OCI-LY7 (cell line): ENCODE measurements at regions not wholly inside any gene's neighbourhood (a gene's known extent, or its start where the extent isn't known, plus 50 kb on each side); places are given as distances from the start of the nearest gene placed in this dataset.

Experiments
- EZH2phosphoT487 ChIP-seq: fragments of 200-600 bp; sonication (generic); IDR thresholded peaks from 2 replicates; pipeline ENCODE4 v1.6.1; 2018; ENCODE audit warnings: low read depth, borderline replicate concordance, mild to moderate bottlenecking, mixed run types, antibody characterized with exemption, low read length, moderate library complexity, mixed read lengths
- TF ChIP-seq, protein P1 (sequence below): fragments of 200-600 bp; sonication (generic); conservative IDR thresholded peaks from 2 replicates; pipeline ENCODE4 v1.5.1; 2014; ENCODE audit warnings: mild to moderate bottlenecking, antibody characterized with exemption, low read length, moderate library complexity, mixed read lengths

DNA sequence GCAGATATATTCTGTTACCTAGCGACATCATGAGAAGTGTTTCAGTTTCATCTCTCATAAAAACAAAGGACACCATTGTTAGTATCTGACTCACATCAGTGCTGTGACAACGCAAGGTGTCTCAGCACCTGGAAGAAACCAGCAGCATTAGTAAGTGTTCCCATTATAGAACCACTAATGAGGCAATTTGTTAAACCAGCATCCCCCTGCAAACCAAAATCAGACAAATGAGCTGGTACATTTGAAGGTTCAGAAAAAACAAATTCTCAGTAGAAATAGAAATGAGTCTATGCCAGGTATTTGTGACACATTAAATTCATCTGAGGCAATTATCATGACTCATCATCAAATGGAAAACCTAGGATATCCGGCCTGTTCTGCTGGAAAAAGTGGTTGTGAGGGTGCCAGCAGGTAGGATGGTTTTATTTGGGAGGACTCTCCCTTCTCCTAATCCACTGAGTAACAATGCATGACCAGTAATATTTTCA, 151.7 kb downstream of the TMEM200A start:
- TF ChIP-seq, protein P1, sequence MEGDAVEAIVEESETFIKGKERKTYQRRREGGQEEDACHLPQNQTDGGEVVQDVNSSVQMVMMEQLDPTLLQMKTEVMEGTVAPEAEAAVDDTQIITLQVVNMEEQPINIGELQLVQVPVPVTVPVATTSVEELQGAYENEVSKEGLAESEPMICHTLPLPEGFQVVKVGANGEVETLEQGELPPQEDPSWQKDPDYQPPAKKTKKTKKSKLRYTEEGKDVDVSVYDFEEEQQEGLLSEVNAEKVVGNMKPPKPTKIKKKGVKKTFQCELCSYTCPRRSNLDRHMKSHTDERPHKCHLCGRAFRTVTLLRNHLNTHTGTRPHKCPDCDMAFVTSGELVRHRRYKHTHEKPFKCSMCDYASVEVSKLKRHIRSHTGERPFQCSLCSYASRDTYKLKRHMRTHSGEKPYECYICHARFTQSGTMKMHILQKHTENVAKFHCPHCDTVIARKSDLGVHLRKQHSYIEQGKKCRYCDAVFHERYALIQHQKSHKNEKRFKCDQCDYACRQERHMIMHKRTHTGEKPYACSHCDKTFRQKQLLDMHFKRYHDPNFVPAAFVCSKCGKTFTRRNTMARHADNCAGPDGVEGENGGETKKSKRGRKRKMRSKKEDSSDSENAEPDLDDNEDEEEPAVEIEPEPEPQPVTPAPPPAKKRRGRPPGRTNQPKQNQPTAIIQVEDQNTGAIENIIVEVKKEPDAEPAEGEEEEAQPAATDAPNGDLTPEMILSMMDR, result no peak
- TF ChIP-seq EZH2phosphoT487, result no peak
